DOHH2 (cell line): ENCODE measurements at regions not wholly inside any gene's neighbourhood (a gene's known extent, or its start where the extent isn't known, plus 50 kb on each side); places are given as distances from the start of the nearest gene placed in this dataset.

Experiments
- CTCF ChIP-seq: fragments of 200-600 bp; sonication (generic); IDR thresholded peaks from one replicate; pipeline ENCODE4 v1.5.1; 2014; ENCODE audit warnings: antibody characterized with exemption, mild to moderate bottlenecking, low read depth, low read length; ENCODE audit not compliant: poor library complexity, severe bottlenecking
- EZH2phosphoT487 ChIP-seq: fragments of 200-600 bp; sonication (generic); IDR thresholded peaks from 2 replicates; pipeline ENCODE4 v1.6.1; 2017; ENCODE audit warnings: borderline replicate concordance, mild to moderate bottlenecking, antibody characterized with exemption, low read length, moderate library complexity, mixed read lengths

- TF ChIP-seq CTCF (no peak), EZH2phosphoT487 (no peak)
These were observed 208.0 kb downstream of the CYLC2 start for GRCh38 chr9:103203172-103203571.
